ENCODE measurements at regions not wholly inside any gene's neighbourhood (a gene's known extent, or its start where the extent isn't known, plus 50 kb on each side); places are given as distances from the start of the nearest gene placed in this dataset.

DNA sequence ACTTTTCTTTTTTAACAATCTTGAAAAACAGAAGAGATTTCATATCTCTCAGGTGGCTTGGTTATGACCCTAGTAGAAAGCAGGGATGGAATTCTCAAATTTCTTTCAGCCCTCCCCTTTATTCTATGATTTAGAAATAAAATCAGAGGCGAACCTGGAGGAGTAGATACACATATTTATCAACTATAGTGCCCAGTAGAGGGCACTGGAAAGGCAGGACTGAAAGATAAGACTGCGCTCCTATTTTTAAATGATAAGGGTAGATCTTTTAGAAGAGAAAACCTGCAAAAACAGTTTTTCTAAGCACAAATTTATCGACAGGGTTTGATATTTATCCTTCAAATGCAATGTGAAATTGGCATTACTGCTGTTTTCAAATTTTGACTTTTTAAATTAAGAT is 1296.6 kb downstream of the EPHA7 start:
- TF ChIP-seq, protein P1, sequence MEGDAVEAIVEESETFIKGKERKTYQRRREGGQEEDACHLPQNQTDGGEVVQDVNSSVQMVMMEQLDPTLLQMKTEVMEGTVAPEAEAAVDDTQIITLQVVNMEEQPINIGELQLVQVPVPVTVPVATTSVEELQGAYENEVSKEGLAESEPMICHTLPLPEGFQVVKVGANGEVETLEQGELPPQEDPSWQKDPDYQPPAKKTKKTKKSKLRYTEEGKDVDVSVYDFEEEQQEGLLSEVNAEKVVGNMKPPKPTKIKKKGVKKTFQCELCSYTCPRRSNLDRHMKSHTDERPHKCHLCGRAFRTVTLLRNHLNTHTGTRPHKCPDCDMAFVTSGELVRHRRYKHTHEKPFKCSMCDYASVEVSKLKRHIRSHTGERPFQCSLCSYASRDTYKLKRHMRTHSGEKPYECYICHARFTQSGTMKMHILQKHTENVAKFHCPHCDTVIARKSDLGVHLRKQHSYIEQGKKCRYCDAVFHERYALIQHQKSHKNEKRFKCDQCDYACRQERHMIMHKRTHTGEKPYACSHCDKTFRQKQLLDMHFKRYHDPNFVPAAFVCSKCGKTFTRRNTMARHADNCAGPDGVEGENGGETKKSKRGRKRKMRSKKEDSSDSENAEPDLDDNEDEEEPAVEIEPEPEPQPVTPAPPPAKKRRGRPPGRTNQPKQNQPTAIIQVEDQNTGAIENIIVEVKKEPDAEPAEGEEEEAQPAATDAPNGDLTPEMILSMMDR (IDR thresholded peaks at IDR 0.05) = peak; percentile 14
- DNase-seq = no peak
- no peak overlapping the region for H3K4me3 ChIP-seq
- no peaks in the 10 kb centered on the region for H3K4me1 ChIP-seq
- no peak overlapping the region for H3K27ac ChIP-seq
- H3K27me3 ChIP-seq (ENCODE audit: low read depth) = no peaks in the 10 kb centered on the region
- intact Hi-C loops (cut with DNase I) = no loop called here
- no peaks in the 10 kb centered on the region for H3K36me3 ChIP-seq
- no peak for ATAC-seq
- H3K9me3 ChIP-seq = no peaks in the 10 kb centered on the region

DNA sequence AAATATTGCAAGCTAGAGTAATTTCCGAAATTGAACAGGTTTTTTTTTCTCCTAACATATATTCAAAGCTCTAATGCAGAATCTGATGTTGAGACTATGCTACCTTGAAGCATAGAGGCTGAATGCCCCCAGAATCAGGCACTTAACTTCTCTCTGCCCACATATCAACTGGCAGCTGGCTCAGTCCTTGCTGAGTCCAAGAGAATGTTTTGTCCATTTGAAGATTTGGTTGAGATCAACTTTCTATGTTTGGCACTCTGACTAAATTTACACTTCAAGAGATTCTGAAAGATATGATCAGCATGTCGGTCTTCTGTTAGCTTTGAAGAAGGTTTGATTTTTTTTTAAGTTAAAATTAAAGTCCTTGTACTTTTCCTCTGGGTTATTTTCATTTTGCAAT is 1298.1 kb downstream of the EPHA7 start:
- Histone ChIP-seq H3K36me3 (no peaks in the 10 kb centered on the region), H3K4me3 (no peak overlapping the region), H3K27me3 (ENCODE audit: low read depth) (no peaks in the 10 kb centered on the region), H3K9me3 (no peaks in the 10 kb centered on the region), H3K27ac (no peak overlapping the region), H3K4me1 (no peaks in the 10 kb centered on the region)
- TF ChIP-seq, protein P1 (IDR thresholded peaks at IDR 0.05) = no peak
- ATAC-seq (no peak), DNase-seq (no peak)
- intact Hi-C loops (cut with DNase I) = no loop called here

DNA sequence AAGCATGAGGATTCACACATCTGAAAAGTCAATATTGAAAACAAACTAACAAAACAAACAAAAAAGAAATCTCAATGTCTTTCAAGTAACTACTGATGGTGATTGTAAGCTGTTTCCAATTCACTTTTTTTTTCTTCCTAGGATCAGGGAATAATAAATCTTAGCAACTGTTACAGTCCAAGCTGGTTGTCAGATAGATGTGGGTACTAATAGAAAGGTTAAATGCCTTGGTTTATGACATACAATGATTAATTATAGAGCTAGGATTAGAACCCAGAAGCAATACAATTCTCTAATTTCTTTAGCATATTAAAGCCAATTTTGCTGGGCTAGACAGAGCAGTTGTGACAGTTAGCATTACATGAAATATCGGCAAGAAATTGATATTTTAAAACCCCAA is 1301.6 kb downstream of the EPHA7 start:
- intact Hi-C loops (cut with DNase I) = no loop called here
- no peaks in the 10 kb centered on the region for H3K4me1 ChIP-seq
- no peak for ATAC-seq
- no peak for DNase-seq
- no peak overlapping the region for H3K27ac ChIP-seq
- H3K27me3 ChIP-seq (ENCODE audit: low read depth) = no peaks in the 10 kb centered on the region
- no peaks in the 10 kb centered on the region for H3K9me3 ChIP-seq
- no peak overlapping the region for H3K4me3 ChIP-seq
- TF ChIP-seq, protein P1 (IDR thresholded peaks at IDR 0.05) = no peak
- H3K36me3 ChIP-seq = no peaks in the 10 kb centered on the region

DNA sequence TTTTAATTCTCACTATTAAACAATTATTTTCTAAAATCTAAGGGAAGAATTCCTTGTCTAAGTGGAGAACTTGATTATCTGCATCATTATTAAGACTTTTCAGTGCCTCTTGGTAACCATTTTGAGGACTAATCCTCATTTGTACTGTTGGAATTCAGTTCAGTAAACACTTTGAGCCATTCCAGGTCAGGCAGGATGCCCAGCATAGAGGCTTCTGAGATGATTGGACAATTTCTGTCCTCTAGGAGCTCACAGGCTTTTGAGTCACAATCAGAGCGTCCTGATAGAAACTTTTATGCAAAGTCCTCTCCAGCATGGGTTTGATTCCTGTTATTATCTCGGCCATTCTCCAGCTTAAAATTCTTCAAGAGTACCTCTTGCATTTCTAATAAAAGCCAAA is 1304.6 kb downstream of the EPHA7 start:
- ATAC-seq = no peak
- H3K36me3 ChIP-seq = no peaks in the 10 kb centered on the region

DNA sequence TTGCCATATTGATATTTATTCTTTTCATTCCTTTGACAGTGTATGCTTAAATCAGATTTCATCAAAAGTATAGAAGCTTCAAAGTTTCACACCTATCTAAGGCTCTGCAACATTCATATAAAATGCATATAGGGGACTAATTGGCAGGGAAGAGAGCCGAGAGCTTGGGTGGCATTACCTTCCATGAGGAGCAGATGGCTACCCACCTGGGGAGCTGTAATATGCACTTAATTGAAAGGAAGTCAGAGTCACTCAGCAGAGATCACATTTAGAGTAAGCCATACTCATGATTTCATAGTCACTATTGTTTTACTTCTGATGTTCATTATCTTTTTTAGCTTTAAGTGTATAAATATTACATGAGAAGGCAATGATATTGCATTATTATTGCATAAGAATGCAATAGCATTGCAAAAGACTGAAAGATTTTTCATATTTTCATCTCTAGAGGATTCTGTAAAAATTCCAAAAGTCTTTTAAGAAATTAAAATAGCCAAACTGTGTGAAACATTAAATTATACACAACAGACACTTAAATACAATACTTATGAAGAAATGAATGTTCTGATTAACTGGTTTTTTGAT is 1305.2 kb downstream of the EPHA7 start:
- TF ChIP-seq, protein P1 (IDR thresholded peaks at IDR 0.05) = no peak
- Histone ChIP-seq H3K27me3 (ENCODE audit: low read depth) (no peaks in the 10 kb centered on the region), H3K4me3 (no peak overlapping the region), H3K36me3 (no peaks in the 10 kb centered on the region), H3K4me1 (no peaks in the 10 kb centered on the region), H3K27ac (no peak overlapping the region), H3K9me3 (no peaks in the 10 kb centered on the region)
- ATAC-seq = no peak
- intact Hi-C loops (cut with DNase I) = no loop called here
- no peak for DNase-seq

More for the DNA sequence above, 1304.6 kb downstream of the EPHA7 start:
- H3K27me3 ChIP-seq (ENCODE audit: low read depth) = no peaks in the 10 kb centered on the region
- TF ChIP-seq, protein P1 (IDR thresholded peaks at IDR 0.05) = no peak
- no peak overlapping the region for H3K4me3 ChIP-seq
- H3K27ac ChIP-seq = no peak overlapping the region
- no peak for DNase-seq
- no peaks in the 10 kb centered on the region for H3K4me1 ChIP-seq
- intact Hi-C loops (cut with DNase I) = no loop called here
- no peaks in the 10 kb centered on the region for H3K9me3 ChIP-seq

DNA sequence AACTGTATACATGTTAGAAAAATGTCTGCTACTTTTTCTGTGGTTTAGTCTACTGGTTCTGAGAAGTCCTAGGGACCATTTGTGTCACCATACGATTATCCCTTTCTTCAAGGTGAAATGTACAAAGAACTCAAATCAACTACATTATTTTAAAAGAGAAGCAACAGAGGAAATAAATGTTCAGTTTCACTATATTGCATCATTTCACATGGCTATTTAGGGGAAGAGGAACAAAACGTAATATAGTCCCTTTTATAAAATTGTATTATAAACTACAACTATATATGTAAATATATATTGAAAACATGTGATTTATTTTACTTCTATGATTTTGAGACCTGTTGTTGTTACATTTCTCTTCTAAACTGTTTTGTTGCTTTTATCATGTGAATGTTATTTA is 1308.0 kb downstream of the EPHA7 start:
- TF ChIP-seq, protein P1 (IDR thresholded peaks at IDR 0.05) = no peak
- no peaks in the 10 kb centered on the region for H3K36me3 ChIP-seq
- H3K9me3 ChIP-seq = no peaks in the 10 kb centered on the region
- no peaks in the 10 kb centered on the region for H3K4me1 ChIP-seq
- ATAC-seq (no peak), DNase-seq (no peak)
- no peak overlapping the region for H3K27ac ChIP-seq
- no peak overlapping the region for H3K4me3 ChIP-seq
- no peaks in the 10 kb centered on the region for H3K27me3 ChIP-seq (ENCODE audit: low read depth)
- intact Hi-C loops (cut with DNase I) = no loop called here

All from lower lobe of right lung (tissue), 2 donors.